Common myeloid progenitor, CD34-positive (primary cell): ENCODE measurements at regions not wholly inside any gene's neighbourhood (a gene's known extent, or its start where the extent isn't known, plus 50 kb on each side); places are given as distances from the start of the nearest gene placed in this dataset.
A peak's percentile ranks its signal among the peaks of the same experiment; 100 is the strongest.

Experiments used
- CTCF ChIA-PET: fragments of 350-600 bp; sonication (Branson Sonifier 250); formaldehyde crosslinking; loops from one replicate; lab custom pipeline; 2021; ENCODE audit warnings: antibody characterized with exemption; lab: Charles Lee
- POLR2A ChIA-PET: fragments of 350-600 bp; sonication (Branson Sonifier 250); formaldehyde crosslinking; loops from one replicate; lab custom pipeline; 2021; ENCODE audit warnings: antibody characterized with exemption; lab: Charles Lee
- DNase-seq, 3 donors: peaks; one replicate each; pipeline versions ENCODE4 v3.0.0 to v3.0.0-alpha.2; 2013
- H3K27ac ChIP-seq, 2 experiments: 1 replicate in 1 of 2; 2 replicates in 1 of 2; pipeline ENCODE4 v1.7.0; 2013; ENCODE audit warnings: inconsistent platforms in 2 of 2, low read length in 2 of 2, mild to moderate bottlenecking in 2 of 2, low read depth in 1 of 2, moderate library complexity in 1 of 2; ENCODE audit not compliant: severe bottlenecking in 2 of 2, insufficient read depth in 1 of 2, poor library complexity in 1 of 2
- H3K27me3 ChIP-seq, 5 experiments: replicated peaks in 2 of 5; 1 replicate in 3 of 5; 2 replicates in 2 of 5; pipeline versions ENCODE4 v1.6.1 to v1.7.0; 2013; ENCODE audit warnings: low read length in 4 of 5, mild to moderate bottlenecking in 2 of 5, moderate library complexity in 2 of 5, inconsistent platforms in 1 of 5; ENCODE audit not compliant: insufficient read depth in 5 of 5, control insufficient read depth in 4 of 5
- H3K36me3 ChIP-seq, 4 experiments: 1 replicate in 2 of 4; 2 replicates in 2 of 4; pipeline versions ENCODE4 v1.6.1 to v1.7.0; 2013; ENCODE audit warnings: low read length in 3 of 4, control low read depth in 1 of 4, mild to moderate bottlenecking in 1 of 4; ENCODE audit not compliant: control insufficient read depth in 4 of 4, insufficient read depth in 4 of 4
- H3K4me1 ChIP-seq, 4 experiments: 1 replicate in 3 of 4; 2 replicates in 1 of 4; pipeline versions ENCODE4 v1.6.1 to v1.7.1; 2013; ENCODE audit warnings: low read length in 3 of 4, mild to moderate bottlenecking in 3 of 4, control low read depth in 1 of 4, inconsistent platforms in 1 of 4, moderate library complexity in 1 of 4; ENCODE audit not compliant: control insufficient read depth in 4 of 4, insufficient read depth in 4 of 4; ENCODE audit errors: control extremely low read depth in 1 of 4
- H3K4me3 ChIP-seq, 7 experiments: 1 replicate in 4 of 7; 2 replicates in 3 of 7; pipeline versions ENCODE4 v1.5.1 to v1.7.0; 2013; ENCODE audit warnings: mild to moderate bottlenecking in 7 of 7, low read length in 6 of 7, moderate library complexity in 6 of 7, inconsistent platforms in 2 of 7, low read depth in 2 of 7, control low read depth in 1 of 7; ENCODE audit not compliant: insufficient read depth in 4 of 7, control insufficient read depth in 1 of 7; ENCODE audit errors: extremely low read depth in 1 of 7
- H3K9me3 ChIP-seq, 5 experiments: 1 replicate in 4 of 5; 2 replicates in 1 of 5; pipeline versions ENCODE4 v1.6.1 to v1.7.1; 2013; ENCODE audit warnings: low read length in 4 of 5, mild to moderate bottlenecking in 2 of 5, inconsistent platforms in 1 of 5, low read depth in 1 of 5, moderate library complexity in 1 of 5; ENCODE audit not compliant: control insufficient read depth in 4 of 5, insufficient read depth in 2 of 5; ENCODE audit errors: control extremely low read depth in 1 of 5
- WGBS: methylation state at CpG from one replicate; pipeline ENCODE4 v1.1.5; 2013; ENCODE audit not compliant: insufficient coverage; 5-methylcytosine and 5-hydroxymethylcytosine counted together

DNA sequence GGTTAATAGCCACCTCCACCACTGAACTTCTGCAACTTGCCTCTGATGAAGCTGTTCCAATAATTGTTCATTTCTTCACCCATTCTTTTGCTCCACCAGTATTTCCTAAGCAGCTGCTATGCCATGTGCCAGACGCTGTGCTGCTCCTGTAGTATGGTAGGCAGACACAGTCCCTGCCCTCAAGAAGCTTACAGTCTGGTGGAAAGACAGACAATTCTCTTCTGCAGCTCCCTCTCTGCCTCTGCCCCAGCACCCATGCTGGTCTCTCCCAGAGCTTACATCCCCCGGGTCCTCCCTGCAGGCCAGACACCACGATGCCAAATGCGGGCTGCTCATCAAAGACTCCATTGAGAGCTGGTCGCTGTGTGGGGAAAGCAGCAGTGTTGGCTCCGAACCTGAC, 111.6 kb upstream of the ESRRB start:
- 97% methylated on average over 6 of the region's 6 CpGs for WGBS
- no peak for DNase-seq

DNA sequence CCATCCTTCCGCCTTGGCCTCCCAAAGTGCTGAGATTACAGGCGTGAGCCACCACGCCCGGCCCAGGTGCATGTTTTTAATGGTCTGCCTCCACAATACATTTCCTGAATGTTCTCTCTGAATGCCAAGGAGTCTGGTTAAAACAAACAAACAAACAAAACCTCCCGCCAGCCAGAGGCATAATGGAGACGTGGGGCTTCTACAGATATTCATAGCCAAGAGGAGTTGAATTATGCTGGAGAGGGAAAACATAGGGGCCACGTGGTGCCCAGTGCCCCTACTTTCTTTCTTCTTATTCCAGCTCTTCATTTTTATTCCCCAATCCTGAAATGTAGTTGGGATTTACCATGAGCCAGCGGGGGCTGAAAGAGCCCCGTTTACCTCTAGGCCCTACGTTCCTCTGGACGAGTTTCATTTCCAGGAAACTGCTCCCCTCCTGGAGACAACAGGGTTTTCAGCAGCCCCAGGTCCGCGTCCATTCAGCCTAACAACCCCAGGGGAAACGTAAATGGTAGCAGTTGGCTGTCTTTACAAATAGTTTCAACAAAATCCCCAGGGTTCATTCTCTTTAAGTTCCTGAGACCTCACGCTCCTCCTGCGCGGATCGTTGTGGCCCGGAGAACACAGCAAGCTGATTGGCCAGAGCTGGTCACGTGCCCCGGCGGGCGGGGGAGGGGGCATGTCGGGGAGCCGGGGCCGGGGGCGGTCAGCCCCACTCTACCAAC, 108.5 kb upstream of the ESRRB start:
- Histone ChIP-seq H3K4me3 (peak overlapping the region in 5 of 7 experiments; percentile 29 to 75 (median 49)), H3K27me3 (peaks cover 0 to 28% (median 9%) of the 10 kb centered on the region in 5 experiments), H3K9me3 (no peaks in the 10 kb centered on the region), H3K4me1 (peaks cover 0 to 10% (median 2%) of the 10 kb centered on the region in 4 experiments), H3K36me3 (no peaks in the 10 kb centered on the region), H3K27ac (no peak overlapping the region)
- POLR2A ChIA-PET = no interaction called here
- DNase-seq = peak; percentile 17 to 36 (median 35)
- WGBS = 26% methylated on average over 16 of the region's 27 CpGs
- CTCF ChIA-PET = interaction anchor here (1.1 kb wide), 1 partner anchor 120 kb away, joined by 3 read pairs; no protein-coding TSS in a partner anchor

More for the DNA sequence above, 111.6 kb upstream of the ESRRB start:
- ChIA-PET CTCF (no interaction called here), POLR2A (no interaction called here)
- Histone ChIP-seq H3K4me3 (no peak overlapping the region), H3K9me3 (no peaks in the 10 kb centered on the region), H3K27ac (no peak overlapping the region), H3K4me1 (peaks cover 0 to 13% (median 4%) of the 10 kb centered on the region in 4 experiments), H3K36me3 (no peaks in the 10 kb centered on the region), H3K27me3 (peaks cover 0 to 17% (median 7%) of the 10 kb centered on the region in 5 experiments)

DNA sequence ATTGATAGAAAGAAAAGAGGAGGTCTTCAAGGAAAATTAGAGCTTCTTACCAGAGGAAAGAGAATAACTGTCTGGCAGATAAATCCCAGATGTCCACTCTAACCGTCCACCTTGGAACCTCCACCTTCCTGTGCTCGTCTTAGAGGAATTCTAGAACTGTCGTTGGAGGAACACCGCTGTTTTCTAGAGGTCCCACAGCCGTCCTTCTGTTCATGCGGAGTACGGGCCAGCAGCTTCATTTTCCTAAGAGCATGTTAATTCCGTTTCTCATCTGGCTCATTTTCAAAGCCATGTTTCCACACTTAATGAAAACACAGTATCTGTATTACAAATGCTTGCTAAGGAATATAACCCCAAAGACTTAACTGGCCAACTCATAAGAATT, 107.9 kb upstream of the ESRRB start:
- no peak for DNase-seq
- Histone ChIP-seq H3K36me3 (no peaks in the 10 kb centered on the region), H3K27me3 (peaks cover 0 to 28% (median 9%) of the 10 kb centered on the region in 5 experiments), H3K27ac (no peak overlapping the region), H3K4me3 (peak overlapping the region in 3 of 7 experiments; percentile 49 to 75 (median 62)), H3K4me1 (peaks cover 0 to 10% (median 2%) of the 10 kb centered on the region in 4 experiments), H3K9me3 (no peaks in the 10 kb centered on the region)
- ChIA-PET CTCF (interaction anchor here (1.1 kb wide), 1 partner anchor 119 kb away, joined by 3 read pairs; no protein-coding TSS in a partner anchor), POLR2A (no interaction called here)
- WGBS = 14% methylated on average over 7 of the region's 8 CpGs

DNA sequence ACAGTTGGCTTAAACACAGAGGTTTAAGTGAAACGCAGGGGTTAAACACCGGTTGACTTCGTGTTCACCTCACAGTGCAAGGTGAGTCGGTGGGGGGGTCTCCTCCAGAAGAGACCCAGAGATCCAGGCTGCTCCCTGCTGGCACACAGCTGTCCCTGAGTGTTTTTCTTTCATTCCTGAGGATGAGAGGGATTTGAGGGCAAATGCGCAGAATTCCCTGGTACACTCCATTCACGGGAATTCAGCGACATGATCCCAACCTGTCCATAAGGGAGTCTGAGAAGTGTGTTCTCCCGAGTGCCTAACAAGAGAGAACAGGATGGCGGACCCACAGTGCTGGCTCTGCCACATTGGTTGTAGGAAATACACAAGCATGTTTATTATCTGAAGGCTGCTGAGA, 107.2 kb upstream of the ESRRB start:
- no peak overlapping the region for H3K27ac ChIP-seq
- no peak overlapping the region for H3K4me3 ChIP-seq
- no peak for DNase-seq
- POLR2A ChIA-PET = interaction anchor here (0.6 kb wide), 1 partner anchor 1455 kb away, joined by 3 read pairs; no protein-coding TSS in a partner anchor
- no peaks in the 10 kb centered on the region for H3K9me3 ChIP-seq
- CTCF ChIA-PET = no interaction called here
- WGBS = 98% methylated on average over 8 of the region's 9 CpGs
- H3K4me1 ChIP-seq = peaks cover 0 to 10% (median 2%) of the 10 kb centered on the region in 4 experiments
- H3K27me3 ChIP-seq = peaks cover 0 to 31% (median 11%) of the 10 kb centered on the region in 5 experiments
- H3K36me3 ChIP-seq = no peaks in the 10 kb centered on the region

DNA sequence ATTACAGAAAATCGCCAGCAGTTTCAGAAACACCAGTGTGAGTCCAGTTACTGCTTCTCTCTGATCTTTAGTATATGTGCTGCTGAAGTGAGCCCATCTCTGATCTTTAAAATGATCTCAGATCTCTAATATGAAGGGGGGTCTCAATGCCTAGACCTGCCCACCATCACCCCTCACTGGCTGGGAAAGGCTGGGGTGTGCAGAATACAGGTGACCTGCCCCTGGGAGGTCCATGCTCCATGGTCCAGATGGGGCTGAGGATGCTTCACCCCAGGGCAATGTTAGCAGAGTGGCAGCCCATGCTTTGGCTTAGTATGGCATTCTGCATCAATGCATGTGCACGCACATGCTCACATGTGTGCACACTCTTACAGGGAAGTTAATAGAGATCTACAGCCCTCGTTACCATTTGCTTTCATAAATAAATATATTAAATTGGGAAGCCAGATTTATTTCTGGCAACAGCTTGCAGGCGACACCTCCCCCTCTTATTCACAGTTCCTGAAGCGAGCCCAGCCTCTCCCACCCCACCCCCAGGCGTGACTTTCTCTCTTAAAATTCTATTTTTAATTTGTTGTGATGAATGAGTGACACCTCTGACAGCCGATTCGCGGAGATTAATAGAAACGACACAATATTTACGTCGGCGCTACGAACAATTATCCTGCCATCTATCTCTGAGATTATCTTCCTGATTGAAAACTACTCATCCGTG, 104.7 kb upstream of the ESRRB start:
- Histone ChIP-seq H3K9me3 (no peaks in the 10 kb centered on the region), H3K36me3 (no peaks in the 10 kb centered on the region), H3K27ac (no peak overlapping the region), H3K4me3 (no peak overlapping the region), H3K27me3 (peaks cover 0 to 30% (median 15%) of the 10 kb centered on the region in 5 experiments), H3K4me1 (peaks cover 0 to 10% (median 2%) of the 10 kb centered on the region in 4 experiments)
- 99% methylated on average over 10 of the region's 15 CpGs for WGBS
- DNase-seq = no peak
- ChIA-PET CTCF (interaction anchor here (0.9 kb wide), 1 partner anchor 12 kb away, joined by 3 read pairs; no protein-coding TSS in a partner anchor), POLR2A (no interaction called here)

DNA sequence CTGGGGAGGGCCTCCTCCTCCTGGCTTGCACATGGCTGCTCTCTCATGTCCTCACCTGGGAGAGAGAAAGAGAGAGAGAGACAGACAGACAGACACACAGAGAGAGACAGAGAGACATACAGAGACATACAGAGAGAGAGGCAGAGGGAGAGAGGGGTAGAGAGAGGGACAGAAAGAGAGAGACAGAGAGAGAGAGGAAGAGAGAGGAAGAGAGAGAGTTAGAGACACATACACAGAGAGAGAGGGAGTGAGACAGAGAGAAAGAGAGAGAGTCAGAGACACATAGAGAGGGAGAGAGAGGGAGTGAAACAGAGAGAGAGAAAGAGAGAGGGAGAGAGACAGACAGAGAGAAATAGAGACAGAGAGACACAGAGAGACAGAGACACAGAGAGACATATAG, 103.6 kb upstream of the ESRRB start:
- Histone ChIP-seq H3K4me3 (no peak overlapping the region), H3K4me1 (peaks cover 0 to 7% (median 2%) of the 10 kb centered on the region in 4 experiments), H3K27ac (no peak overlapping the region), H3K27me3 (peaks cover 0 to 30% (median 13%) of the 10 kb centered on the region in 5 experiments), H3K36me3 (no peaks in the 10 kb centered on the region), H3K9me3 (no peaks in the 10 kb centered on the region)
- CTCF ChIA-PET = no interaction called here
- DNase-seq = no peak
- POLR2A ChIA-PET = no interaction called here

DNA sequence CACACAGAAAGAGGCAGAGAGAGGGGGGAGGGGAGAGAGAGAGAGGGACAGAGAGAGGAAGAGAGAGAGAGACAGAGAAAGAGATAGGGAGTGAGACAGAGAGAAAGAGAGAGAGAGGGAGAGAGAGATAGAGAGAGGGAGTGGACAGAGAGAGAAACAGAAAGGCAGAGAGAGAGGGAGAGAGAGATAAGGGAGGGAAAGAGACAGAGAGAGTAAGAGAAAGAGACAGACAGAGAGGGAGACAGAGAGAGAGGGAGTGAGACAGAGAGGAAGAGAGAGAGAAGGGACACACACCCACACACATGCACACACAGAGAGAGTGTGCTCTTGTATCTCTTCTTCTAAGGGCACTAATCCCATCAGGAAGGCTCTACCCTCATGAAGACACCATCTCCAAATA, 103.2 kb upstream of the ESRRB start:
- Histone ChIP-seq H3K36me3 (no peaks in the 10 kb centered on the region), H3K9me3 (no peaks in the 10 kb centered on the region), H3K27me3 (peaks cover 0 to 30% (median 12%) of the 10 kb centered on the region in 5 experiments), H3K4me3 (no peak overlapping the region), H3K4me1 (peaks cover 0 to 2% (median 0%) of the 10 kb centered on the region in 4 experiments), H3K27ac (no peak overlapping the region)
- DNase-seq = no peak
- ChIA-PET CTCF (no interaction called here), POLR2A (no interaction called here)
